Sigmoid colon (tissue), 6 donors: ENCODE measurements at regions not wholly inside any gene's neighbourhood (a gene's known extent, or its start where the extent isn't known, plus 50 kb on each side); places are given as distances from the start of the nearest gene placed in this dataset.

Experiments
- DNase-seq: peaks from one replicate; pipeline ENCODE4 v3.0.0-alpha.2; 2019
- H3K27ac ChIP-seq, 4 donors: fragments of 200-600 bp; sonication (generic); one replicate each; pipeline ENCODE4 v1.5.1; 2016 to 2019; ENCODE audit warnings: mild to moderate bottlenecking in 1 of 4
- H3K27me3 ChIP-seq, 3 donors: fragments of 200-600 bp; sonication (generic); one replicate each; pipeline ENCODE4 v1.5.1; 2019; ENCODE audit warnings: mild to moderate bottlenecking in 1 of 3
- H3K36me3 ChIP-seq, 4 donors: fragments of 200-600 bp; sonication (generic); one replicate each; pipeline ENCODE4 v1.5.1; 2016 to 2019
- H3K4me1 ChIP-seq, 4 donors: fragments of 200-600 bp; sonication (generic); one replicate each; pipeline ENCODE4 v1.5.1; 2017 to 2019
- H3K4me3 ChIP-seq, 4 donors: fragments of 200-600 bp; sonication (generic); one replicate each; pipeline ENCODE4 v1.5.1; 2017 to 2019; ENCODE audit warnings: mild to moderate bottlenecking in 2 of 4, moderate library complexity in 1 of 4
- H3K9me3 ChIP-seq, 4 donors: fragments of 200-600 bp in 3 of 4; sonication (generic) in 3 of 4; one replicate each; pipeline versions ENCODE4 v1.5.1 to v1.6.1; 2013 to 2019
- EP300 ChIP-seq, 4 donors: sonication (generic); formaldehyde crosslinking; IDR thresholded peaks; one replicate each; pipeline ENCODE4 v1.6.1; 2017; ENCODE audit warnings: antibody characterized with exemption in 4 of 4
- POLR2A ChIP-seq, 2 donors: fragments of 450-650 bp; IDR thresholded peaks; one replicate each; pipeline ENCODE4 v1.6.1; 2016; ENCODE audit warnings: antibody characterized with exemption in 2 of 2, mild to moderate bottlenecking in 2 of 2, moderate library complexity in 2 of 2
- POLR2AphosphoS5 ChIP-seq, 4 donors: sonication (generic); formaldehyde crosslinking; IDR thresholded peaks; one replicate each; pipeline ENCODE4 v1.6.1; 2017; ENCODE audit warnings: antibody characterized with exemption in 4 of 4
- WGBS, 2 donors: extraction: QIAGEN DNeasy Blood & Tissue Kit; methylation state at CpG; one replicate each; pipeline ENCODE4 v1.1.7; 2013; 5-methylcytosine and 5-hydroxymethylcytosine counted together
- intact Hi-C: fragments of 100-400 bp; cut with DNase I; formaldehyde crosslinking; loops from one replicate; pipeline ENCODE4 v1.15.1; 2023
- TF ChIP-seq, protein P1 (sequence below), 4 experiments: fragments of 450-650 bp in 3 of 4; fragments of 200-600 bp in 1 of 4; IDR thresholded peaks; one replicate each; pipeline ENCODE4 v1.5.1; 2016 to 2019; ENCODE audit warnings: antibody characterized with exemption in 4 of 4, mild to moderate bottlenecking in 3 of 4, moderate library complexity in 2 of 4
- donor health status: healthy with polysubstance abuse.
- donor health status: healthy.

- peak overlapping the region in 1 of 4 donors; percentile 28 for H3K27ac ChIP-seq
- H3K36me3 ChIP-seq = peaks cover 0 to 25% (median 0%) of the 10 kb centered on the region in 4 donors
Observed at GRCh38 chr6:25086500-25087091, 150.8 kb upstream of the RIPOR2 start.

GRCh38 chr6:25088513-25088912 lies 152.8 kb upstream of the RIPOR2 start:
- Histone ChIP-seq H3K36me3 (peaks cover 0 to 37% (median 2%) of the 10 kb centered on the region in 4 donors), H3K27ac (peak overlapping the region in 1 of 4 donors; percentile 55), H3K27me3 (no peaks in the 10 kb centered on the region), H3K4me3 (no peak overlapping the region), H3K4me1 (no peaks in the 10 kb centered on the region), H3K9me3 (no peaks in the 10 kb centered on the region)
- intact Hi-C loops = no loop called here
- DNase-seq = no peak
- TF ChIP-seq POLR2AphosphoS5 (IDR thresholded peaks at IDR 0.05) (peak in 1 of 4 donors; percentile 17), POLR2A (IDR thresholded peaks at IDR 0.05) (no peak)
- WGBS, 2 donors = 84 to 92% methylated on average over 5 of the region's 5 CpGs

More at GRCh38 chr6:25086500-25087091, 150.8 kb upstream of the RIPOR2 start:
- 87 to 91% methylated on average over 9 of the region's 9 CpGs for WGBS, 2 donors
- Histone ChIP-seq H3K4me3 (no peak overlapping the region), H3K4me1 (no peaks in the 10 kb centered on the region), H3K27me3 (no peaks in the 10 kb centered on the region), H3K9me3 (no peaks in the 10 kb centered on the region)
- intact Hi-C loops = no loop called here
- DNase-seq = no peak
- TF ChIP-seq, protein P1, sequence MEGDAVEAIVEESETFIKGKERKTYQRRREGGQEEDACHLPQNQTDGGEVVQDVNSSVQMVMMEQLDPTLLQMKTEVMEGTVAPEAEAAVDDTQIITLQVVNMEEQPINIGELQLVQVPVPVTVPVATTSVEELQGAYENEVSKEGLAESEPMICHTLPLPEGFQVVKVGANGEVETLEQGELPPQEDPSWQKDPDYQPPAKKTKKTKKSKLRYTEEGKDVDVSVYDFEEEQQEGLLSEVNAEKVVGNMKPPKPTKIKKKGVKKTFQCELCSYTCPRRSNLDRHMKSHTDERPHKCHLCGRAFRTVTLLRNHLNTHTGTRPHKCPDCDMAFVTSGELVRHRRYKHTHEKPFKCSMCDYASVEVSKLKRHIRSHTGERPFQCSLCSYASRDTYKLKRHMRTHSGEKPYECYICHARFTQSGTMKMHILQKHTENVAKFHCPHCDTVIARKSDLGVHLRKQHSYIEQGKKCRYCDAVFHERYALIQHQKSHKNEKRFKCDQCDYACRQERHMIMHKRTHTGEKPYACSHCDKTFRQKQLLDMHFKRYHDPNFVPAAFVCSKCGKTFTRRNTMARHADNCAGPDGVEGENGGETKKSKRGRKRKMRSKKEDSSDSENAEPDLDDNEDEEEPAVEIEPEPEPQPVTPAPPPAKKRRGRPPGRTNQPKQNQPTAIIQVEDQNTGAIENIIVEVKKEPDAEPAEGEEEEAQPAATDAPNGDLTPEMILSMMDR (IDR thresholded peaks at IDR 0.05) = no peak
- TF ChIP-seq POLR2A (IDR thresholded peaks at IDR 0.05) (no peak), EP300 (IDR thresholded peaks at IDR 0.05) (no peak), POLR2AphosphoS5 (IDR thresholded peaks at IDR 0.05) (no peak)

GRCh38 chr6:25089442-25089841 lies 153.7 kb upstream of the RIPOR2 start:
- 37 to 68% methylated on average over 2 of the region's 2 CpGs for WGBS, 2 donors
- Histone ChIP-seq H3K4me3 (no peak overlapping the region), H3K9me3 (no peaks in the 10 kb centered on the region), H3K27ac (peak overlapping the region in 1 of 4 donors; percentile 55), H3K27me3 (no peaks in the 10 kb centered on the region), H3K36me3 (peaks cover 0 to 39% (median 2%) of the 10 kb centered on the region in 4 donors), H3K4me1 (no peaks in the 10 kb centered on the region)
- DNase-seq = no peak
- no peak for TF ChIP-seq POLR2AphosphoS5 (IDR thresholded peaks at IDR 0.05)
- TF ChIP-seq POLR2A (IDR thresholded peaks at IDR 0.05) = no peak
- TF ChIP-seq, protein P1 (IDR thresholded peaks at IDR 0.05) = no peak
- intact Hi-C loops = no loop called here

GRCh38 chr6:25094726-25095125 lies 159.0 kb upstream of the RIPOR2 start:
- Histone ChIP-seq H3K9me3 (no peaks in the 10 kb centered on the region), H3K4me3 (no peak overlapping the region), H3K4me1 (no peaks in the 10 kb centered on the region), H3K27ac (no peak overlapping the region), H3K27me3 (no peaks in the 10 kb centered on the region), H3K36me3 (peaks cover 0 to 35% (median 3%) of the 10 kb centered on the region in 4 donors)
- no peak for DNase-seq
- intact Hi-C loops = no loop called here
- no peak for TF ChIP-seq EP300 (IDR thresholded peaks at IDR 0.05)
- TF ChIP-seq POLR2AphosphoS5 (IDR thresholded peaks at IDR 0.05) = no peak
- TF ChIP-seq, protein P1 (IDR thresholded peaks at IDR 0.05) = no peak
- no peak for TF ChIP-seq POLR2A (IDR thresholded peaks at IDR 0.05)
- 81 to 91% methylated on average over 4 of the region's 4 CpGs for WGBS, 2 donors

GRCh38 chr6:25100288-25100687 lies 164.5 kb upstream of the RIPOR2 start:
- peaks cover 0 to 11% (median 0%) of the 10 kb centered on the region in 4 donors for H3K36me3 ChIP-seq
- no peaks in the 10 kb centered on the region for H3K27me3 ChIP-seq
- no peak overlapping the region for H3K27ac ChIP-seq
- WGBS, 2 donors = 12 to 36% methylated on average over 4 of the region's 4 CpGs
- intact Hi-C loops = no loop called here
- H3K4me1 ChIP-seq = no peaks in the 10 kb centered on the region
- H3K9me3 ChIP-seq = no peaks in the 10 kb centered on the region
- no peak overlapping the region for H3K4me3 ChIP-seq
- TF ChIP-seq POLR2A (IDR thresholded peaks at IDR 0.05) (no peak), EP300 (IDR thresholded peaks at IDR 0.05) (no peak), POLR2AphosphoS5 (IDR thresholded peaks at IDR 0.05) (no peak)
- TF ChIP-seq, protein P1 (IDR thresholded peaks at IDR 0.05) = no peak
- DNase-seq = no peak
